HG02973 (cell line): ENCODE measurements at regions not wholly inside any gene's neighbourhood (a gene's known extent, or its start where the extent isn't known, plus 50 kb on each side); places are given as distances from the start of the nearest gene placed in this dataset.
"Not testable (repeated sequence)": the region's sequence is repeated elsewhere in the genome, so short reads cannot be mapped to it uniquely, and the experiment has no call there.

Source experiments
- ATAC-seq: cut with Tn5 transposase; IDR thresholded peaks from one replicate; pipeline ENCODE4 v1.9.1; 2021; ENCODE audit warnings: moderate library complexity; ENCODE audit not compliant: unreplicated experiment

DNA sequence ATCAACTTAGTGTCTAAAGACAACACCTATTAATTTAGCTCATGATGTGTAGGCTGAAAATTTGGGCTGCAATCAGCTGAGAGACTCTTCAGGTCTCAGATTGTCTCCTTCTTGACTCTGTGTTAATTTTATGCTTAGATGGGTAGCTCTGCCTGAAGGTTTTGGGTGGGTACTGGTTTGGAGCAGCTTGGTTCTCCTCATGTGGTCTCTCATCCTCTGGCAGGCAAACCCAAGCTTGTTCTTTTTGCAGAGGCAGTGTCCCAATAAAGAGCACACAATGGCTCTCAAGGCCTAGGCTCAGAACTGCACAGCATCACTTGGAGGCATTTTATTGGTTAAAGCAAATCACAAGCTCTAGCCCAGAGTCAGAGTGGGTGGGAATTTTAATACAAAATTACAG lies 280.6 kb downstream of the BTBD3 start:
- no peak for ATAC-seq

DNA sequence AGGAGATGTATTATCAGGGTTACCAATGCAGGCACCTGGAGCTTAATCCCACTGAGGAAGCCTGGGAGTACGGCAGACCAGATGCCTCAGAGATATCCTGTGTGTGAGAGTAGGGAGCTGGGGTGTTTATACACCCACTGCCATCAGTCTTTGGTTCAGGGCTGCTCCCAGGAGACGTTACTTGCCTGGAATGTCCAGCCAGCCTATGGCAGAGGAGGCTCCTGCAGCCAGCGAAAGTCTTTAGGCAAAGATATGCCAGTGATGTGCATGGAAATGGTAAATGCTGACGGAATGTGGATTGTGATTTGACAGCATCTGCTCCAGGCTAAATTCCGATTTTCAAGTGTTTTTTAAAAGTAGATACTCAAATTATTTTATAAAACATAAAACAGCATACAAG lies 282.0 kb downstream of the BTBD3 start:
- no peak for ATAC-seq

DNA sequence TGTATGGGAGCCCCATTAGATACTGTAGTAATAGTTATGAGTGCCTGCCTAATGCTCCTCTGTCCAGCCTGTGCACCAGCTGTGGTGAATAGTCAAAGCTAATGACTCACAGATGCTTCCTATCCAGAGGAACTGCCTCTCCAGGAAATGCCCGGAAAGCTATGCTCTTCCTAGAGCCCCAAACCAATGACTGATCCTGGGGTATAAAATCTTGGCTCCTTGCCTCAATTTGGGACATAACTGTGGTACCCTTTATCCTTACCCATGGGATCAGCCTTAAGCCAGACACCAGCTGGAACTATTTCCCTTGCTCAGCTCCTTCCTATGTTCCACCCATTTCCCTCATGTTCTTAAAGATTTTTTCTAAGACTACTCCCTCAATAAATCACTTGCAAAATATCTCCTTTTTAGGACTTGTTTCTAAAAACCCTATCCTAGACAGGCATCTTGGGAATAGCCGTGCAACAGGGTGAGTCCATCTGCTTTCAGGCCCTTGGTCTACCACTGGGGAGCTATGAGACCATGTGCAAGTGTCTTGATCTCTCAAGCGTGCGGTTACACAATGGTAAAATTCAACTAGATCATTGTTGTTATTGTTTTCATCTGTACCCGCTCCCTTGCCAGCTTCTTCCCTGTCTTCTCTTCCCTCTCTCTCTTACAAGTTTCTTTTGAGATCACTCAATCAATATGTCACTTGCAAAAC lies 283.7 kb downstream of the BTBD3 start:
- ATAC-seq, result no peak

GRCh38 chr20:12203399-12203798 lies 285.7 kb downstream of the BTBD3 start:
- ATAC-seq, result no peak

DNA sequence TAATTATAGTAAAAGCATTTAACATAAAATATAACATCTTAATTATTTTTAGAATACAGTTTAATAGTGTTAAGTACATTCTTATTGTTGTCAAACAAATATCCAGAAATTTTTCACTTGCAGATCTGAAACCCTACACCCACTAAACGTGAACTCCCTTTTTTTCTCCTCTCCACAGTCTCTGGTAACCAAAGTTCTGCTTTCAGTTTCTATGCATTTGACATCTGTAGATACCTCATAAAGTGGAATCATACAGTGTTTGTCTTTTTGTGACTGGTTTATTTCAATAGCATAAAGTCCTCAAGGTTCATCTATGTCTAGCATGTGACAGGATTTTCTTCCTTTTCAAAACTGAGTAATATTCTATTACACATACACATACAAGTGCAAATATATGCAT lies 286.3 kb downstream of the BTBD3 start:
- ATAC-seq, result no peak

GRCh38 chr20:12207875-12208274 lies 290.2 kb downstream of the BTBD3 start:
- no peak for ATAC-seq

GRCh38 chr20:12210591-12210990 lies 292.9 kb downstream of the BTBD3 start:
- ATAC-seq, result no peak

- ATAC-seq, result no peak
These were observed 293.7 kb downstream of the BTBD3 start for GRCh38 chr20:12211361-12211760.

DNA sequence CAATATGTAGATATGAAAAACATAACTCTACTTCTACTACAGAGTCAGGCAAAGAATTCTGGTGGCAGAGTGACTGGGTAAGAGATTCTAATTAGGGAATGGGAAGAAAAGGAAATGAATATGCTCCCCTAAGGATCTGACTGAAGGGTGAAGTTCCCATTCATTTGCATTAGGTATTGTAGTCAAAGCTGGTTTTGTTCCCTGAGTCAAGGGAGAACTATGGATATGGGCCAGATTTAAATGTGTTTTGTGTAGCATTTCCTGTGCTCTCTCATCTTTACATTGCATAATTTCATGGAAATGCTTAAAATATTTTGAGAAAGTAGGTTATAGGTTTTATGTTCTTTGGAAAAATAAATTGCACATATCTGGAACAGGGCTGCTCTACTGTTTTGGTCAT lies 299.7 kb downstream of the BTBD3 start:
- ATAC-seq, result no peak

GRCh38 chr20:12219798-12220197 lies 302.1 kb downstream of the BTBD3 start:
- no peak for ATAC-seq

- ATAC-seq, result no peak
These were observed 305.4 kb downstream of the BTBD3 start for GRCh38 chr20:12223057-12223456.

DNA sequence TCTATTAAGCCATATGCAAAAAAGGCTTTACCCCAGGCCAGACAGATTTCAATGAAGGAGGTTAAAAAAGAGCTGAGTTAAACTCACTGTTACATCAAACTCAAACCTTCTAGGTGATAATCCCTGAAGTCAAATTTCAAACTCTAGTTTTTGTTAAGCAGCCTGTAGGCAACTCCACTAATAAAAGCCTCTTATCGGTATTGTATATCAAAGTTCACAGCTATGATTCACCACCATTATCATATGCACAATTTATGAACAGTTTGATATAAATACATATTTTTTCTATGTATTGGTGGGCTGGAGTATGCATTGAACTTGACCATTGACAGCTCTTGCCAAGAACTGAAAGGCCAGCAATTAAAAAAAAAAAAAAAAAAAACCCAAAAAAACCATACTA lies 308.2 kb downstream of the BTBD3 start:
- no peak for ATAC-seq

- ATAC-seq, result no peak
These were observed 312.2 kb downstream of the BTBD3 start for GRCh38 chr20:12229891-12230290.

GRCh38 chr20:12237772-12238171 lies 320.1 kb downstream of the BTBD3 start:
- no peak for ATAC-seq

DNA sequence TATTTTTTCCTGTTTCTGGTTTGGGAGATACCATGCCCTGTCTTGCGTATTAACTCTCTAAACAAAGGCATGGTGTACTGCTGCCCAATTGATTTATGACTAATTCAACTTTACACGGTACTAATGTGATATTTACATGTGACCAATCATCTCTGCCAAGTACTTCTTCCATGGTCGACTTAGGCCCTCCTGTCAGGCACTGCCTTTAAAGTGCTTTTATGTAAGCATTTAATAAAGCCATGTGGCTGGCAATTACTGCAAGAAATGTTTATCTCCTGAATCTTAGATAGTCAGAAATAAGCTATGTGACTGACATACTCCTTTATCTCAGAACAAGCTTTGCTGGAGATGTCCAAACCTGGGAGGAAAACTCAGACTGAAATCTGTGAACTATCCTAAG lies 323.4 kb downstream of the BTBD3 start:
- ATAC-seq, result no peak

- no peak for ATAC-seq
These were observed 325.6 kb downstream of the BTBD3 start for GRCh38 chr20:12243327-12243726.

- ATAC-seq, result no peak
These were observed 330.8 kb downstream of the BTBD3 start for GRCh38 chr20:12248481-12248880.

DNA sequence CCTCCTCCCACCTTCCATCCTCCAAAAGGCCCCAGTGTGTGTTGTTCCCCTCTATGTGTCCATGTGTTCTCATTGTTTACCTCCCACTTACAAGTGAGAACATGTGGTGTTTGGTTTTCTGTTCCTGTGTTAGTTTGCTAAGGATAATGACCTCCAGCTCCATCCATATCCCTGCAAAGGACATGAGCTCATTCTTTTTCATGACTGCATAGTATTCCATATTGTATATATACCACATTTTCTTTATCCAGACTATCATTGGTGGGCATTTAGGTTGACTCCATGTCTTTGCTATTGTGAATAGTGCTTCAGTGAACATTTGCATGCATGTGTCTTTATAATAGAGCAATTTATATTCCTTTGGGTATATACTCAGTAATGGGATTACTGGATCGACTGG lies 333.0 kb downstream of the BTBD3 start:
- ATAC-seq, result not testable (repeated sequence)

GRCh38 chr20:12252793-12253192 lies 335.1 kb downstream of the BTBD3 start:
- ATAC-seq, result no peak

DNA sequence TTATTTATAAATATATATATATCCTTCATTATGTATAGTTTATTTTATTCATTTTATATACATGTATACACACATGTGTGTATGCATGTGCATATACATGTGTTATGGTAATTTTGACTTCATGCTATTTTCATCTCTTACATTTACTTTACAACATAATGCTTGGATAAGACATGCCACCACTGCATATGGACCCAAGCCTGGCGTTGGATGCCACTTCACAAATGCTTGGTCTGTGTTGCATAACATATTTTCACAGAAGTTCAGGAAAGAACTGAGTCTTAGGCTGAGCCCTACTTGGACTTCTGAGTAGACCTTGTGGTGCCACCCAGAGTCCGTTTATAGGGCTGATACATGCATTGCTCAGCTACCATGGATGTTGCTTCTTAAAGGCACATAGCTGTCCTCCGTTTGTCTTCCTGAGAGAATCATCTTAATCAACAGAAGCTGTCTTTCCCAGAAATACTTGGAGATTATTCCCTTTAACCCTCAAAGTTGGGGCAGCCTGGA lies 337.8 kb downstream of the BTBD3 start:
- ATAC-seq, result no peak

DNA sequence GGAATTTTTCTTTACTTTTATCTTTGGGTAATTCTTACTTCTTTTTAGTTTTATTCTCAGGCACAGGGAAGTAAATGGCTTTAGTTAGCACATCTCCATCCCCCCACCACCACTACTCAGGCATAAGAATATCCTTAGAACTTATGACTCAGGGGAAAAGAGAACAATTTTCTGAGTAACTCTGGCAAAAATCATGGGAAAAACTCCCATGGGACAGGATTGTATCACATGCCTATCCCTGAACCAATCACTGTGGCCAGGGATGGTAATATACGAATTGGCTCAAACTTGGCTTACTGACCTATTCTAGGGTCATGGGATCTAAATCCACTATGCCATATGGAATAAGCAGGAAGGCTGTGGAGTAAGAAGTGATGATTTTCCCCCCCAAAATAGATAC lies 339.1 kb downstream of the BTBD3 start:
- ATAC-seq, result no peak

GRCh38 chr20:12262747-12263146 lies 345.1 kb downstream of the BTBD3 start:
- no peak for ATAC-seq

DNA sequence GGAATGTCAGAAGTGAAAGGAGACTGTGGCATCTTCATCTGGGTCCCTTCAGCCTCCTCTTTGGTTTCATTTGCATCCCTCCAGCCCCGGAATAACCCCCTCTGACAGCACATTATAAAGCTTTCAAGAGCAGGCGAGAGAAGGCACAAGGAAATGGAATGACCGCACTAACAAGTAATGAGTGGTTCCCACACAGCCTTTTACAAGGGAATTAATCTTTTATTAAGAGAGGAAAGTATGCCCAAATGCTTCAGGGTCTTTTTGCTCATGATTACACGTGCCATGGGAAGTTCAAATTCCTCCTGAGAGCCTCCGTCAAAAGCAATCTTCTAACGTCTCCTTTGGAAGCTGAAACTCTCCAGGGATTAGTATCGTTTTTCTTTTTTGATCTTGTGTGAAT lies 347.0 kb downstream of the BTBD3 start:
- ATAC-seq, result no peak
